SK-N-SH (cell line): ENCODE measurements at regions not wholly inside any gene's neighbourhood (a gene's known extent, or its start where the extent isn't known, plus 50 kb on each side); places are given as distances from the start of the nearest gene placed in this dataset.

Experiments
- CTCF ChIA-PET: fragments of 300-600, 350-600 bp; formaldehyde crosslinking; extraction: SDS; loops from one replicate; lab custom pipeline; 2021; lab: Yijun Ruan, JAX
- POLR2A ChIA-PET: fragments of 350-600 bp; sonication (Branson Sonifier 250); formaldehyde crosslinking; extraction: SDS; loops from one replicate; lab custom pipeline; 2020; ENCODE audit warnings: antibody characterized with exemption, inconsistent platforms; lab: Yijun Ruan, JAX
- DNase-seq: peaks from one replicate; pipeline ENCODE4 v3.0.0; 2012
- H2AFZ ChIP-seq: fragments of 200-600 bp; sonication (generic); 2 replicates; pipeline ENCODE4 v1.8.1; 2016; ENCODE audit warnings: antibody characterized with exemption, mild to moderate bottlenecking, low read depth
- H3F3A ChIP-seq: fragments of 200-600 bp; sonication (generic); replicated peaks from 2 replicates; pipeline ENCODE3; 2016; ENCODE audit warnings: antibody characterized with exemption, mild to moderate bottlenecking; ENCODE audit not compliant: insufficient read depth
- H3K27ac ChIP-seq, 2 experiments: fragments of 200-500 bp in 1 of 2; fragments of 200-600 bp in 1 of 2; sonication (Bioruptor generic) in 1 of 2; sonication (generic), shearing (Covaris generic) in 1 of 2; 2 replicates each; pipeline versions ENCODE4 v1.5.1 to v1.6.1; 2014 to 2016; ENCODE audit warnings: low read depth in 2 of 2, inconsistent platforms in 1 of 2, low read length in 1 of 2, mild to moderate bottlenecking in 1 of 2, mixed read lengths in 1 of 2
- H3K27me3 ChIP-seq: fragments of 200-600 bp; sonication (generic), shearing (Covaris generic); 2 replicates; pipeline ENCODE4 v1.6.1; 2016; ENCODE audit warnings: mixed run types; ENCODE audit not compliant: insufficient read depth
- H3K36me3 ChIP-seq, 2 experiments: fragments of 200-500 bp in 1 of 2; fragments of 200-600 bp in 1 of 2; sonication (Bioruptor generic) in 1 of 2; sonication (generic) in 1 of 2; replicated peaks in 1 of 2; 2 replicates each; pipeline versions ENCODE3 to v1.5.1; 2014 to 2016; ENCODE audit warnings: low read length in 1 of 2, mild to moderate bottlenecking in 1 of 2; ENCODE audit not compliant: insufficient read depth in 2 of 2, control insufficient read depth in 1 of 2
- H3K4me1 ChIP-seq, 2 experiments: fragments of 200-500 bp in 1 of 2; fragments of 200-600 bp in 1 of 2; sonication (Bioruptor generic) in 1 of 2; sonication (generic), shearing (Covaris generic) in 1 of 2; 2 replicates each; pipeline versions ENCODE4 v1.5.1 to v1.6.1; 2014 to 2016; ENCODE audit warnings: low read depth in 1 of 2, low read length in 1 of 2, mixed run types in 1 of 2; ENCODE audit not compliant: insufficient read depth in 2 of 2, control insufficient read depth in 1 of 2
- H3K4me2 ChIP-seq: fragments of 200-600 bp; sonication (generic), shearing (Covaris generic); 2 replicates; pipeline ENCODE4 v1.6.1; 2017; ENCODE audit warnings: mixed run types
- H3K4me3 ChIP-seq, 2 experiments: fragments of 200-500 bp in 1 of 2; fragments of 200-600 bp in 1 of 2; sonication (Bioruptor generic) in 1 of 2; sonication (generic), shearing (Covaris generic) in 1 of 2; 2 replicates each; pipeline versions ENCODE4 v1.5.1 to v1.8.1; 2014 to 2016; ENCODE audit warnings: low read depth in 2 of 2, inconsistent platforms in 1 of 2, low read length in 1 of 2, mild to moderate bottlenecking in 1 of 2, mixed read lengths in 1 of 2, moderate library complexity in 1 of 2
- H3K79me2 ChIP-seq: fragments of 200-600 bp; sonication (generic); 2 replicates; pipeline ENCODE4 v1.8.1; 2017; ENCODE audit warnings: mild to moderate bottlenecking; ENCODE audit not compliant: insufficient read depth
- H3K9ac ChIP-seq: fragments of 200-600 bp; sonication (generic); 2 replicates; pipeline ENCODE4 v1.6.1; 2017; ENCODE audit warnings: mixed run types
- H3K9me2 ChIP-seq: fragments of 200-600 bp; sonication (generic); 2 replicates; pipeline ENCODE4 v1.6.1; 2017; ENCODE audit warnings: mixed run types
- H3K9me3 ChIP-seq: fragments of 200-600 bp; sonication (generic); 2 replicates; pipeline ENCODE4 v1.6.1; 2017; ENCODE audit warnings: mixed run types, mild to moderate bottlenecking, moderate library complexity
- H4K20me1 ChIP-seq: fragments of 200-600 bp; sonication (generic); 2 replicates; pipeline ENCODE4 v1.6.1; 2017; ENCODE audit warnings: mild to moderate bottlenecking, mixed run types; ENCODE audit not compliant: insufficient read depth
- CHD2 ChIP-seq: fragments of 150-350 bp; IDR thresholded peaks from 2 replicates; pipeline ENCODE4 v1.6.1; 2018; ENCODE audit warnings: low read length; ENCODE audit not compliant: partially characterized antibody
- ELF1 ChIP-seq: IDR thresholded peaks from 2 replicates; pipeline ENCODE4 v1.4.0; 2012
- EZH2phosphoT487 ChIP-seq: fragments of 200-600 bp; sonication (generic); IDR thresholded peaks from 2 replicates; pipeline ENCODE4 v1.6.1; 2017; ENCODE audit warnings: low read depth, mixed run types, mild to moderate bottlenecking, antibody characterized with exemption, moderate library complexity, borderline replicate concordance
- FOXJ3 ChIP-seq: sonication (generic); formaldehyde crosslinking; IDR thresholded peaks from 2 replicates; pipeline ENCODE4 v1.5.1; 2020; ENCODE audit warnings: mild to moderate bottlenecking, missing genetic modification reagents
- FOXM1 ChIP-seq: IDR thresholded peaks from 2 replicates; pipeline ENCODE4 v1.4.0; 2012; ENCODE audit warnings: low read depth, mild to moderate bottlenecking
- GATA2 ChIP-seq: sonication (generic); formaldehyde crosslinking; IDR thresholded peaks from 2 replicates; pipeline ENCODE4 v1.5.0; 2020; ENCODE audit warnings: mild to moderate bottlenecking, missing genetic modification reagents
- IRF3 ChIP-seq: fragments of 150-350 bp; IDR thresholded peaks from 2 replicates; pipeline ENCODE4 v1.6.1; 2016; ENCODE audit warnings: mild to moderate bottlenecking, low read depth, low read length
- MAX ChIP-seq: IDR thresholded peaks from 2 replicates; pipeline ENCODE4 v1.4.0; 2012; ENCODE audit warnings: low read depth
- PBX3 ChIP-seq: IDR thresholded peaks from 2 replicates; pipeline ENCODE4; 2012
- REST ChIP-seq: IDR thresholded peaks from 2 replicates; pipeline ENCODE4 v1.6.1; 2012; ENCODE audit warnings: mild to moderate bottlenecking, low read depth, low read length, moderate library complexity
- RFX5 ChIP-seq: IDR thresholded peaks from 2 replicates; pipeline ENCODE4 v1.6.1; 2012; ENCODE audit warnings: mild to moderate bottlenecking, improper control_type of control experiment, low read length
- RXRA ChIP-seq: IDR thresholded peaks from 2 replicates; pipeline ENCODE4 v1.4.0; 2012; ENCODE audit warnings: low read depth, mild to moderate bottlenecking, borderline replicate concordance
- SIN3A ChIP-seq: IDR thresholded peaks from 2 replicates; pipeline ENCODE4 v1.6.1; 2012; ENCODE audit warnings: low read depth, mild to moderate bottlenecking, low read length, moderate library complexity, borderline replicate concordance
- USF1 ChIP-seq: IDR thresholded peaks from 2 replicates; pipeline ENCODE4 v1.4.0; 2012; ENCODE audit warnings: low read depth, borderline replicate concordance
- ZBTB33 ChIP-seq: IDR thresholded peaks from 2 replicates; pipeline ENCODE4 v1.4.0; 2012; ENCODE audit warnings: low read depth, borderline replicate concordance
- WGBS: methylation state at CpG from one replicate; pipeline ENCODE4 v1.1.6; 2017; ENCODE audit warnings: low lambda C conversion rate; 5-methylcytosine and 5-hydroxymethylcytosine counted together

GRCh38 chr21:32137266-32137665, 141.6 kb downstream of the MIS18A start (continued):
- TF ChIP-seq FOXM1: no peak
- no peak for TF ChIP-seq REST
- no peak for TF ChIP-seq IRF3
- no peak for TF ChIP-seq EZH2phosphoT487

GRCh38 chr21:32136546-32136945, 142.3 kb downstream of the MIS18A start:
- ChIA-PET CTCF (interaction anchor here (1.1 kb wide), 1 partner anchor 15 kb away, joined by 3 read pairs; no protein-coding TSS in a partner anchor), POLR2A (no interaction called here)
- H3K36me3 ChIP-seq: no peaks in the 10 kb centered on the region
- 80% methylated on average over 7 of the region's 7 CpGs for WGBS
- H3K9me2 ChIP-seq: no peaks in the 10 kb centered on the region
- no peaks in the 10 kb centered on the region for H3K9me3 ChIP-seq
- no peaks in the 10 kb centered on the region for H3K27me3 ChIP-seq
- no peaks in the 10 kb centered on the region for H4K20me1 ChIP-seq
- no peak overlapping the region for H3K4me3 ChIP-seq
- no peak for DNase-seq
- H3K4me2 ChIP-seq: no peak overlapping the region
- H3K9ac ChIP-seq: no peak overlapping the region
- H3K4me1 ChIP-seq: peaks cover 0 to 19% of the 10 kb centered on the region in 2 experiments; a peak in 1 of 4 replicates
- no peak overlapping the region for H3K27ac ChIP-seq
- TF ChIP-seq MAX: no peak
- TF ChIP-seq CHD2: no peak
- no peak for TF ChIP-seq FOXM1
- TF ChIP-seq ELF1: no peak
- TF ChIP-seq REST: no peak
- no peak for TF ChIP-seq SIN3A
- TF ChIP-seq FOXJ3: no peak
- TF ChIP-seq ZBTB33: no peak
- TF ChIP-seq RXRA: no peak
- TF ChIP-seq USF1: no peak
- no peak for TF ChIP-seq RFX5
- TF ChIP-seq GATA2 (CRISPR knock-in tag): no peak
- no peak for TF ChIP-seq EZH2phosphoT487
- TF ChIP-seq PBX3: no peak
- H3F3A ChIP-seq: no peaks in the 10 kb centered on the region
- no peaks in the 10 kb centered on the region for H3K79me2 ChIP-seq
- H2AFZ ChIP-seq: no peak overlapping the region
